Stimulated activated CD4-positive, alpha-beta T cell treated with anti-CD3 and anti-CD28 coated beads, Interleukin-1b, Interleukin-23, amount 100 ng/mL, for 4 hours (primary cell): ENCODE measurements at regions not wholly inside any gene's neighbourhood (a gene's known extent, or its start where the extent isn't known, plus 50 kb on each side); places are given as distances from the start of the nearest gene placed in this dataset.

Source experiments
- DNase-seq, 2 donors: peaks; one replicate each; pipeline ENCODE4 v3.0.0-alpha.2; 2020; ENCODE audit warnings: low read depth in 2 of 2

- DNase-seq = no peak
These were observed 59.5 kb upstream of the HGFAC start for GRCh38 chr4:3382251-3382650.

- no peak for DNase-seq
These were observed 57.4 kb upstream of the HGFAC start for GRCh38 chr4:3384391-3384770.

GRCh38 chr4:3384771-3385710 is 56.7 kb upstream of the HGFAC start:
- DNase-seq = no peak

- DNase-seq = no peak
These were observed 55.9 kb upstream of the HGFAC start for GRCh38 chr4:3385711-3386420.

- no peak for DNase-seq
These were observed 55.2 kb upstream of the HGFAC start for GRCh38 chr4:3386526-3386925.

GRCh38 chr4:3387154-3387942 is 54.4 kb upstream of the HGFAC start:
- no peak for DNase-seq

GRCh38 chr4:3387943-3388361 is 53.8 kb upstream of the HGFAC start:
- no peak for DNase-seq

GRCh38 chr4:3388471-3389232 is 53.1 kb upstream of the HGFAC start:
- DNase-seq = no peak

- DNase-seq = no peak
These were observed 52.2 kb upstream of the HGFAC start for GRCh38 chr4:3389233-3390215.

- DNase-seq = no peak
These were observed 51.4 kb upstream of the HGFAC start for GRCh38 chr4:3390288-3390811.

- DNase-seq = no peak
These were observed 50.3 kb upstream of the HGFAC start for GRCh38 chr4:3391422-3391821.
